ENCODE measurements at regions not wholly inside any gene's neighbourhood (a gene's known extent, or its start where the extent isn't known, plus 50 kb on each side); places are given as distances from the start of the nearest gene placed in this dataset.

DNA sequence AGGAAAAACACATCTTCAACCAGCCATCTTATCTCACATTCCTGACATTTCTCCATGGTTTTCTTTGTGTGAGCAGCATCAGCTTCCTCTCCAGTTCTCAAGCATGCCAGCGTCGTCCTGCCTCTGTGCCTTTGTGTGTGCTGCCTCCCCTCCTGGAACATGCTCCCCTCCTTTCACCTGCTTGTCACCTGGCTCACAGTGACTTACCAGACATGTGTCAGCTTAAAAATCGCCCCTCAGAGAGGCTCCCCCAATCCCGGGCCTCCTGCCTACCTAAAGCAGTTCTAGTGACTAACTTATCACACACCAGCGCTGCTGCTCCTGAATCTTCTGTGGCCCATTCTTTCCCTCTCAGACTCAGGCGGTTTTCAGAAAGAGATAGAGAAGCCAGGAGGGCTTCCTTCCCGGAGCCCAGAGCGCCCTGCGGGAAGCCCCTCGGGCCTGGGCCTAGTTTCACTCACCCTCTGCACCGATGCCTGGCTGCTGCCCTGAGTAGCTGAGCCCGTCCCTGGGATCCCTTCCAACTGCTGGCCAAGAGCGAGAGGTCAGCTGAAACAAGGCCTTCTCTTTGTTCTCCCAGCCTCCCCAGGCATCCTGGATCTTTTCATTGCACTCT is 51.1 kb upstream of the MVB12B start:
- TF ChIP-seq ZNF70 (CRISPR knock-in tag; IDR thresholded peaks at IDR 0.05) (no peak), POU6F1 (CRISPR knock-in tag; IDR thresholded peaks at IDR 0.05; ENCODE audit: borderline replicate concordance, low read depth) (no peak), GLIS3 (CRISPR knock-in tag; IDR thresholded peaks at IDR 0.05) (no peak), ISL1 (CRISPR knock-in tag; IDR thresholded peaks at IDR 0.05) (no peak)
- TF ChIP-seq, protein P1, sequence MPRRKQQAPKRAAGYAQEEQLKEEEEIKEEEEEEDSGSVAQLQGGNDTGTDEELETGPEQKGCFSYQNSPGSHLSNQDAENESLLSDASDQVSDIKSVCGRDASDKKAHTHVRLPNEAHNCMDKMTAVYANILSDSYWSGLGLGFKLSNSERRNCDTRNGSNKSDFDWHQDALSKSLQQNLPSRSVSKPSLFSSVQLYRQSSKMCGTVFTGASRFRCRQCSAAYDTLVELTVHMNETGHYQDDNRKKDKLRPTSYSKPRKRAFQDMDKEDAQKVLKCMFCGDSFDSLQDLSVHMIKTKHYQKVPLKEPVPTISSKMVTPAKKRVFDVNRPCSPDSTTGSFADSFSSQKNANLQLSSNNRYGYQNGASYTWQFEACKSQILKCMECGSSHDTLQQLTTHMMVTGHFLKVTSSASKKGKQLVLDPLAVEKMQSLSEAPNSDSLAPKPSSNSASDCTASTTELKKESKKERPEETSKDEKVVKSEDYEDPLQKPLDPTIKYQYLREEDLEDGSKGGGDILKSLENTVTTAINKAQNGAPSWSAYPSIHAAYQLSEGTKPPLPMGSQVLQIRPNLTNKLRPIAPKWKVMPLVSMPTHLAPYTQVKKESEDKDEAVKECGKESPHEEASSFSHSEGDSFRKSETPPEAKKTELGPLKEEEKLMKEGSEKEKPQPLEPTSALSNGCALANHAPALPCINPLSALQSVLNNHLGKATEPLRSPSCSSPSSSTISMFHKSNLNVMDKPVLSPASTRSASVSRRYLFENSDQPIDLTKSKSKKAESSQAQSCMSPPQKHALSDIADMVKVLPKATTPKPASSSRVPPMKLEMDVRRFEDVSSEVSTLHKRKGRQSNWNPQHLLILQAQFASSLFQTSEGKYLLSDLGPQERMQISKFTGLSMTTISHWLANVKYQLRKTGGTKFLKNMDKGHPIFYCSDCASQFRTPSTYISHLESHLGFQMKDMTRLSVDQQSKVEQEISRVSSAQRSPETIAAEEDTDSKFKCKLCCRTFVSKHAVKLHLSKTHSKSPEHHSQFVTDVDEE (CRISPR knock-in tag; IDR thresholded peaks at IDR 0.05): no peak
- peak; percentile 35; the same call in 2 of the 3 replicates for ATAC-seq

- TF ChIP-seq PPARA (CRISPR knock-in tag; IDR thresholded peaks at IDR 0.05; ENCODE audit: borderline replicate concordance) (0 out of 2 replicates have a peak, but pooled peaks have one; percentile 46), TCF4 (CRISPR knock-in tag; IDR thresholded peaks at IDR 0.05; ENCODE audit: borderline replicate concordance) (peak; percentile 94), ZNF8 (CRISPR knock-in tag; IDR thresholded peaks at IDR 0.05) (peak; percentile 92), OSR1 (CRISPR knock-in tag; IDR thresholded peaks at IDR 0.05) (no peak), ZNF70 (CRISPR knock-in tag; IDR thresholded peaks at IDR 0.05) (no peak)
- TF ChIP-seq, protein P1 (CRISPR knock-in tag; IDR thresholded peaks at IDR 0.05): peak; percentile 91; the same call in 1 of the 2 replicates
- no peak for ATAC-seq
Observed at GRCh38 chr9:126276056-126276728, 50.4 kb upstream of the MVB12B start.
